ENCODE measurements at regions not wholly inside any gene's neighbourhood (a gene's known extent, or its start where the extent isn't known, plus 50 kb on each side); places are given as distances from the start of the nearest gene placed in this dataset.

DNA sequence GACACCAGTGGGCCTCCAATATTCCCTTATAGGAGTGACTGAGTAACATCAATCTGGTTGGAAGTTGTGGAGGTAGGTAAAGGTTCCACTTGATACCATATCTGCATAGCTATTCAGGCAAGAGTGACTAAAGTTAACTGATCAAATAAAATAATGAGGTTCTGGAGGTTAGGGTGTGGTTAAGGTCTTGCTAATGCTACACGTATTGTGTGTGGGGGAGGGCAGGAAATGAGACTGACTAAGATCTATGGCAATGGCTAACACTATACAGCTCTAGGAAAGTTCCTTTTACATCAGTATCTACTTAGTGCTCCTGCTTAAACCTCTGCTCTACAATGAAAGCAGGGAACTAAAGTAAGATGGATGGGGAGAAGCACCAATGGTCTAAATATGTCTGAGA, 149.1 kb upstream of the MGAT5 start:
- H3K27ac ChIP-seq (ENCODE audit: low read length): no peak overlapping the region

DNA sequence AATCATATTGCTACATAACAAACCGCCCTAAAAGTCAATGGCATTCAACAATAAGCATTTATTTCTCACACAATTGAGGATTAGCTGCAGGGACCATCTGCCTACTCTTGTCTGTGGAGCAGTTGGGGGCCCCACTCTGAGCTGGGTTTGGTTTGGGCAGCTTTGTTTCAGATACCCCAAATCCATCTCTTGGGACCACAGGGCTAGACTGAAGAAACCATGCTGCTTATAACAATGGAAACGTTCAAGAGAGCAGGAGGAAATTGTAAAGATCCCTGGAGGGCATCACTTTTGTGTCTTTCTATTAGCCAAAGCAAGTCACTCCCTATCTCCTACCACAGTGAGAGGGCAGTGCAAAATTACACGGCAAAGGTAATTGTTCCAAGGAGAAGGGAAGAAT, 146.5 kb upstream of the MGAT5 start:
- Histone ChIP-seq H3F3A (ENCODE audit: insufficient read depth, low read length, poor library complexity, severe bottlenecking) (no peaks in the 10 kb centered on the region), H3K9me2 (ENCODE audit: insufficient read depth, low read length) (no peaks in the 10 kb centered on the region), H3K79me2 (replicated peaks; ENCODE audit: insufficient read depth, low read length) (no peaks in the 10 kb centered on the region), H3K4me3 (ENCODE audit: low read length) (no peak overlapping the region), H3K36me3 (ENCODE audit: insufficient read depth, low read length) (no peaks in the 10 kb centered on the region), H3K4me2 (ENCODE audit: low read length) (no peak overlapping the region), H4K20me1 (ENCODE audit: insufficient read depth) (no peaks in the 10 kb centered on the region), H3K9ac (ENCODE audit: low read length) (no peak overlapping the region), H3K9me3 (ENCODE audit: low read length) (no peaks in the 10 kb centered on the region), H2AFZ (ENCODE audit: low read depth, low read length) (no peak overlapping the region), H3K27me3 (ENCODE audit: insufficient read depth, low read depth, low read length) (no peaks in the 10 kb centered on the region), H3K27ac (ENCODE audit: low read length) (no peak overlapping the region)
- no peak for TF ChIP-seq CTCF (IDR thresholded peaks at IDR 0.05; ENCODE audit: poor library complexity, severe bottlenecking)
- no peak for TF ChIP-seq RAD21 (conservative IDR thresholded peaks at IDR 0.05)
- no peak for TF ChIP-seq EZH2 (IDR thresholded peaks at IDR 0.05; ENCODE audit: borderline replicate concordance, insufficient read depth, low read length, poor library complexity, severe bottlenecking)
- TF ChIP-seq MXI1 (conservative IDR thresholded peaks at IDR 0.05; ENCODE audit: poor library complexity, severe bottlenecking): no peak
- no peak for TF ChIP-seq EP300 (conservative IDR thresholded peaks at IDR 0.05; ENCODE audit: poor library complexity, severe bottlenecking)
- no peak for TF ChIP-seq TAF1 (IDR thresholded peaks at IDR 0.05; ENCODE audit: low read depth)
- no peak for TF ChIP-seq SMC3 (conservative IDR thresholded peaks at IDR 0.05; ENCODE audit: poor library complexity)
- TF ChIP-seq POLR2AphosphoS5 (IDR thresholded peaks at IDR 0.05): no peak
- TF ChIP-seq, protein P1, sequence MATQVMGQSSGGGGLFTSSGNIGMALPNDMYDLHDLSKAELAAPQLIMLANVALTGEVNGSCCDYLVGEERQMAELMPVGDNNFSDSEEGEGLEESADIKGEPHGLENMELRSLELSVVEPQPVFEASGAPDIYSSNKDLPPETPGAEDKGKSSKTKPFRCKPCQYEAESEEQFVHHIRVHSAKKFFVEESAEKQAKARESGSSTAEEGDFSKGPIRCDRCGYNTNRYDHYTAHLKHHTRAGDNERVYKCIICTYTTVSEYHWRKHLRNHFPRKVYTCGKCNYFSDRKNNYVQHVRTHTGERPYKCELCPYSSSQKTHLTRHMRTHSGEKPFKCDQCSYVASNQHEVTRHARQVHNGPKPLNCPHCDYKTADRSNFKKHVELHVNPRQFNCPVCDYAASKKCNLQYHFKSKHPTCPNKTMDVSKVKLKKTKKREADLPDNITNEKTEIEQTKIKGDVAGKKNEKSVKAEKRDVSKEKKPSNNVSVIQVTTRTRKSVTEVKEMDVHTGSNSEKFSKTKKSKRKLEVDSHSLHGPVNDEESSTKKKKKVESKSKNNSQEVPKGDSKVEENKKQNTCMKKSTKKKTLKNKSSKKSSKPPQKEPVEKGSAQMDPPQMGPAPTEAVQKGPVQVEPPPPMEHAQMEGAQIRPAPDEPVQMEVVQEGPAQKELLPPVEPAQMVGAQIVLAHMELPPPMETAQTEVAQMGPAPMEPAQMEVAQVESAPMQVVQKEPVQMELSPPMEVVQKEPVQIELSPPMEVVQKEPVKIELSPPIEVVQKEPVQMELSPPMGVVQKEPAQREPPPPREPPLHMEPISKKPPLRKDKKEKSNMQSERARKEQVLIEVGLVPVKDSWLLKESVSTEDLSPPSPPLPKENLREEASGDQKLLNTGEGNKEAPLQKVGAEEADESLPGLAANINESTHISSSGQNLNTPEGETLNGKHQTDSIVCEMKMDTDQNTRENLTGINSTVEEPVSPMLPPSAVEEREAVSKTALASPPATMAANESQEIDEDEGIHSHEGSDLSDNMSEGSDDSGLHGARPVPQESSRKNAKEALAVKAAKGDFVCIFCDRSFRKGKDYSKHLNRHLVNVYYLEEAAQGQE (IDR thresholded peaks at IDR 0.05; ENCODE audit: borderline replicate concordance): no peak

More for the DNA sequence above, 149.1 kb upstream of the MGAT5 start:
- H2AFZ ChIP-seq (ENCODE audit: low read depth, low read length): no peak overlapping the region
- H4K20me1 ChIP-seq (ENCODE audit: insufficient read depth): no peaks in the 10 kb centered on the region
- H3F3A ChIP-seq (ENCODE audit: insufficient read depth, low read length, poor library complexity, severe bottlenecking): no peaks in the 10 kb centered on the region
- no peak overlapping the region for H3K4me2 ChIP-seq (ENCODE audit: low read length)
- no peaks in the 10 kb centered on the region for H3K79me2 ChIP-seq (replicated peaks; ENCODE audit: insufficient read depth, low read length)
- no peak for TF ChIP-seq EP300 (conservative IDR thresholded peaks at IDR 0.05; ENCODE audit: poor library complexity, severe bottlenecking)
- no peak for TF ChIP-seq POLR2AphosphoS5 (IDR thresholded peaks at IDR 0.05)
- no peak for TF ChIP-seq SMC3 (conservative IDR thresholded peaks at IDR 0.05; ENCODE audit: poor library complexity)
- no peak for TF ChIP-seq RAD21 (conservative IDR thresholded peaks at IDR 0.05)
- no peak for TF ChIP-seq EZH2 (IDR thresholded peaks at IDR 0.05; ENCODE audit: borderline replicate concordance, insufficient read depth, low read length, poor library complexity, severe bottlenecking)
- TF ChIP-seq MXI1 (conservative IDR thresholded peaks at IDR 0.05; ENCODE audit: poor library complexity, severe bottlenecking): no peak
- TF ChIP-seq TAF1 (IDR thresholded peaks at IDR 0.05; ENCODE audit: low read depth): no peak
- TF ChIP-seq, protein P1 (IDR thresholded peaks at IDR 0.05; ENCODE audit: borderline replicate concordance): no peak
- no peak for TF ChIP-seq CTCF (IDR thresholded peaks at IDR 0.05; ENCODE audit: poor library complexity, severe bottlenecking)
- no peaks in the 10 kb centered on the region for H3K9me2 ChIP-seq (ENCODE audit: insufficient read depth, low read length)
- H3K27me3 ChIP-seq (ENCODE audit: insufficient read depth, low read depth, low read length): no peaks in the 10 kb centered on the region
- H3K9ac ChIP-seq (ENCODE audit: low read length): no peak overlapping the region
- no peaks in the 10 kb centered on the region for H3K9me3 ChIP-seq (ENCODE audit: low read length)
- no peaks in the 10 kb centered on the region for H3K36me3 ChIP-seq (ENCODE audit: insufficient read depth, low read length)
- H3K4me3 ChIP-seq (ENCODE audit: low read length): no peak overlapping the region
